Small intestine (tissue), 7 donors: ENCODE measurements at regions not wholly inside any gene's neighbourhood (a gene's known extent, or its start where the extent isn't known, plus 50 kb on each side); places are given as distances from the start of the nearest gene placed in this dataset.

Experiments
- DNase-seq, 2 donors: peaks; one replicate each; pipeline versions ENCODE4 v3.0.0 to v3.0.0-alpha.2; 2013
- FAIRE-seq: peaks from 2 replicates; lab custom pipeline; 2012; peaks lifted over from hg19 to GRCh38; lab: Jason Lieb, UNC
- H3K27ac ChIP-seq, 3 donors: one replicate each; pipeline ENCODE4 v1.5.1; 2013; ENCODE audit warnings: low read length in 2 of 3, mild to moderate bottlenecking in 2 of 3, control low read depth in 1 of 3, inconsistent platforms in 1 of 3, low read depth in 1 of 3, moderate library complexity in 1 of 3
- H3K27me3 ChIP-seq, 3 donors: one replicate each; pipeline ENCODE4 v1.6.1; 2013; ENCODE audit warnings: low read length in 3 of 3, inconsistent platforms in 1 of 3; ENCODE audit not compliant: control insufficient read depth in 3 of 3, insufficient read depth in 3 of 3
- H3K36me3 ChIP-seq, 3 donors: one replicate each; pipeline ENCODE4 v1.6.1; 2013; ENCODE audit warnings: low read length in 3 of 3, inconsistent platforms in 1 of 3, low read depth in 1 of 3, mild to moderate bottlenecking in 1 of 3, moderate library complexity in 1 of 3; ENCODE audit not compliant: control insufficient read depth in 3 of 3, insufficient read depth in 2 of 3
- H3K4me1 ChIP-seq, 3 donors: one replicate each; pipeline ENCODE4 v1.6.1; 2013; ENCODE audit warnings: low read length in 2 of 3, inconsistent platforms in 1 of 3, low read depth in 1 of 3, mild to moderate bottlenecking in 1 of 3, moderate library complexity in 1 of 3; ENCODE audit not compliant: control insufficient read depth in 3 of 3, insufficient read depth in 2 of 3
- H3K4me3 ChIP-seq, 3 donors: one replicate each; pipeline ENCODE4 v1.5.1; 2013; ENCODE audit warnings: low read length in 3 of 3, control low read depth in 1 of 3, inconsistent platforms in 1 of 3, low read depth in 1 of 3, mild to moderate bottlenecking in 1 of 3, moderate library complexity in 1 of 3
- H3K9me3 ChIP-seq, 2 donors: one replicate each; pipeline ENCODE4 v1.6.1; 2013; ENCODE audit warnings: low read depth in 1 of 2, low read length in 1 of 2; ENCODE audit not compliant: control insufficient read depth in 2 of 2, insufficient read depth in 1 of 2
- WGBS, 3 donors: extraction: QIAGEN DNeasy Blood & Tissue Kit; methylation state at CpG; one replicate each; pipeline ENCODE4 v1.1.7; 2013; 5-methylcytosine and 5-hydroxymethylcytosine counted together
- donor health status: healthy with polysubstance abuse.
- donor health status: control.
- donor health status: control.
- donor health status: Bipolar disorder and iron deficiency.
- donor health status: healthy.

DNA sequence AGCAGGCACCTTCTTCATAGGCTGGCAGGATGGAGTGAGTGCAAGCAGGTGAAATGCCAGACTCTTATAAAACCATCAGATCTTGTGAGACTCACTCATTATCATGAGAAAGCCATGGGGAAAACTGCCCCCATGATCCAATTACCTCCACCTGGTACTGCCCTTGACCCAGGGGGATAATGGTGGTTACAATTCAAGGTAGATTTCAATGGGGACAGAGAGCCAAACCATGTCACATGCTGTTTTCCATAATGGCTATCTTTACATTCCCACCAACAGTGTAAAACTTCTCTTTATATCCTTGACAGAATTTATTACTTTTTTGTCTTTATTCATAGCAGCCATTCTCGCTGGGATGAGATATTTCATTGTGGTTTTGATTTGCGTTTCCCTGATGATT, 663.0 kb upstream of the AGA start:
- H3K9me3 ChIP-seq, result no peaks in the 10 kb centered on the region
- no peaks in the 10 kb centered on the region for H3K36me3 ChIP-seq
- H3K27me3 ChIP-seq, result no peaks in the 10 kb centered on the region
- 68 to 81% (median 75%) methylated on average over 2 of the region's 2 CpGs for WGBS, 3 donors
- DNase-seq (no peak), FAIRE-seq (no peak)
- H3K4me3 ChIP-seq, result no peak overlapping the region
- no peak overlapping the region for H3K27ac ChIP-seq
- H3K4me1 ChIP-seq, result no peaks in the 10 kb centered on the region

- no peaks in the 10 kb centered on the region for H3K27me3 ChIP-seq
- H3K4me1 ChIP-seq, result no peaks in the 10 kb centered on the region
- no peak overlapping the region for H3K4me3 ChIP-seq
- peaks cover 0 to 16% of the 10 kb centered on the region in 2 donors for H3K9me3 ChIP-seq
- no peak for DNase-seq
- FAIRE-seq, result no peak
- WGBS, 3 donors, result 89 to 91% (median 91%) methylated on average over 18 to 19 of the region's 19 CpGs
- H3K27ac ChIP-seq, result no peak overlapping the region
- H3K36me3 ChIP-seq, result no peaks in the 10 kb centered on the region
Measured at GRCh38 chr4:178136736-178137345, 694.6 kb upstream of the AGA start.

GRCh38 chr4:178137732-178138471, 695.7 kb upstream of the AGA start:
- H3K4me1 ChIP-seq, result no peaks in the 10 kb centered on the region
- H3K27ac ChIP-seq, result no peak overlapping the region
- H3K27me3 ChIP-seq, result no peaks in the 10 kb centered on the region
- H3K9me3 ChIP-seq, result peaks cover 0 to 24% of the 10 kb centered on the region in 2 donors
- no peak overlapping the region for H3K4me3 ChIP-seq
- WGBS, 3 donors, result 92 to 94% (median 93%) methylated on average over 22 of the region's 22 CpGs
- DNase-seq (no peak), FAIRE-seq (no peak)
- no peaks in the 10 kb centered on the region for H3K36me3 ChIP-seq

DNA sequence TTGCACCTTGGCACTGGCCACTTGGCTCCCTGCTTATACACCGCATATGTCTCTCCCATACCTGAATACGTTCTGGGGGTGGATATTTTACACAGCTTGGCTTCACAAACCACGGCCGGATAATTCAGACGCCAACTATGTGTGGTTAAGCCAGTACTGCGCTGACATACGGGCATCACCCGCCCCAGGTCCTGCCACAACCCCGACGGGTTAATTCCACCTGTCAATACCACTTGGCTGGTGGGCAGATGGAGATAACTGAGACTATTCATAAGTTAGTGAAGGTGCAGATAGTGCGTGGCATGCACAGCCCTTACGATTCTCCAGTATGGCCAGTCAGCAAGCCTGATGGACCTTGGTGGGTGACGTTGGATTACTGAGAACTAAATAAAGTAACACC, 696.3 kb upstream of the AGA start:
- FAIRE-seq, result no peak
- Histone ChIP-seq H3K9me3 (peaks cover 0 to 24% of the 10 kb centered on the region in 2 donors), H3K27me3 (no peaks in the 10 kb centered on the region), H3K27ac (no peak overlapping the region), H3K36me3 (no peaks in the 10 kb centered on the region), H3K4me1 (no peaks in the 10 kb centered on the region), H3K4me3 (no peak overlapping the region)
- no peak for DNase-seq
- WGBS, 3 donors, result 89 to 96% (median 95%) methylated on average over 13 of the region's 13 CpGs

- Histone ChIP-seq H3K4me3 (no peak overlapping the region), H3K36me3 (no peaks in the 10 kb centered on the region), H3K27ac (no peak overlapping the region), H3K27me3 (no peaks in the 10 kb centered on the region), H3K4me1 (no peaks in the 10 kb centered on the region), H3K9me3 (peaks cover 0 to 24% of the 10 kb centered on the region in 2 donors)
- DNase-seq, result no peak
- WGBS, 3 donors, result 90 to 95% (median 95%) methylated on average over 11 of the region's 11 CpGs
- no peak for FAIRE-seq
Measured at GRCh38 chr4:178140326-178140915, 698.2 kb upstream of the AGA start.

DNA sequence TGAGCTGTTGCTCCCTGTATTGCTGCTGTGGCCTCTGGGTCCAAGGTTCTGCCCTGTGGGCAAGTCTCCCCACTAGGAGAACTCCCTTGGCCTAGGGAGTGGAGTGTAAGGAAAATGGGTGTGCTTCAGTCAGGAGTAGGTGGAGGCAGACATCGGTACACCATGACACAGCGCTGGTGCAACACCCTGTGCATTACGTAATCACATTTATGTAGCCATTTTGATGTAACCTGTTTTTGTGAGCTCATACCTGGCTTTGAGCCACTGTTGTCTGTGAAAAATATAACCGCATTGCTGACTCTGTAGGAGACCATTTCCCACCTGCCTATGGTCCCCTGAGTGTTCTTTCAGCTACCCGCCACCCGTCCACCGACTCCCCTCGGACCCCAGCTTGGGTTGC, 700.5 kb upstream of the AGA start:
- DNase-seq (no peak), FAIRE-seq (no peak)
- H3K4me3 ChIP-seq, result no peak overlapping the region
- no peaks in the 10 kb centered on the region for H3K27me3 ChIP-seq
- WGBS, 3 donors, result 89 to 93% (median 91%) methylated on average over 8 of the region's 8 CpGs
- H3K27ac ChIP-seq, result no peak overlapping the region
- H3K4me1 ChIP-seq, result no peaks in the 10 kb centered on the region
- no peaks in the 10 kb centered on the region for H3K36me3 ChIP-seq
- H3K9me3 ChIP-seq, result peaks cover 0 to 24% of the 10 kb centered on the region in 2 donors

GRCh38 chr4:178148106-178148505, 705.9 kb upstream of the AGA start:
- FAIRE-seq (no peak), DNase-seq (no peak)
- Histone ChIP-seq H3K27me3 (no peaks in the 10 kb centered on the region), H3K36me3 (no peaks in the 10 kb centered on the region), H3K4me3 (no peak overlapping the region), H3K27ac (no peak overlapping the region), H3K9me3 (no peaks in the 10 kb centered on the region), H3K4me1 (no peaks in the 10 kb centered on the region)
- 75 to 80% (median 79%) methylated on average over 2 of the region's 2 CpGs for WGBS, 3 donors

- FAIRE-seq (no peak), DNase-seq (no peak)
- H3K27me3 ChIP-seq, result no peaks in the 10 kb centered on the region
- 71 to 72% (median 72%) methylated on average over 11 of the region's 11 CpGs for WGBS, 3 donors
- H3K27ac ChIP-seq, result no peak overlapping the region
- no peaks in the 10 kb centered on the region for H3K36me3 ChIP-seq
- no peaks in the 10 kb centered on the region for H3K4me1 ChIP-seq
- H3K9me3 ChIP-seq, result peaks cover 0 to 9% of the 10 kb centered on the region in 2 donors
- no peak overlapping the region for H3K4me3 ChIP-seq
Measured at GRCh38 chr4:178165251-178165950, 723.2 kb upstream of the AGA start.
